K562 (cell line): ENCODE measurements at regions not wholly inside any gene's neighbourhood (a gene's known extent, or its start where the extent isn't known, plus 50 kb on each side); places are given as distances from the start of the nearest gene placed in this dataset.

Experiments used
- ATAC-seq: fragments of 200-7000 bp; cut with Tn5 transposase; 3 replicates; pipeline ENCODE4 v1.9.1; 2020; ENCODE audit warnings: moderate library complexity
- BruUV-seq: library from RNA; stranded (reverse); fragments of 400-500 nt; replicated peaks from 2 replicates; lab custom pipeline; 2021; lab: Mats Ljungman, UMichigan
- CTCF ChIA-PET: fragments of 300-600 bp; formaldehyde crosslinking; extraction: SDS; loops from one replicate; lab custom pipeline; 2021; ENCODE audit warnings: low intra/inter-chr PET ratio; lab: Yijun Ruan, JAX
- POLR2A ChIA-PET: fragments of 300-600, 350-650 bp; sonication (Branson Sonifier 250); formaldehyde crosslinking; extraction: SDS; loops from one replicate; lab custom pipeline; 2021; ENCODE audit warnings: antibody characterized with exemption, inconsistent platforms; lab: Yijun Ruan, JAX
- DNase-seq, 4 experiments: peaks; one replicate each; pipeline versions ENCODE4 v3.0.0 to v3.0.0-alpha.2; 2011 to 2018; ENCODE audit warnings: low spot score in 3 of 4, mixed read lengths in 3 of 4; ENCODE audit errors: extremely low read depth in 1 of 4
- FAIRE-seq: peaks from 2 replicates; lab custom pipeline; 2011; peaks lifted over from hg19 to GRCh38; lab: Jason Lieb, UNC
- H2AFZ ChIP-seq: 2 replicates; pipeline ENCODE4 v1.6.0; 2011; ENCODE audit warnings: low read depth, low read length, control low read depth, inconsistent platforms
- H3K27ac ChIP-seq: fragments of 200-600 bp; 3 replicates; pipeline ENCODE4 v1.8.0; 2011; ENCODE audit warnings: low read depth, mild to moderate bottlenecking, control low read depth, inconsistent platforms, low read length, moderate library complexity, mixed read lengths; ENCODE audit errors: extremely low read depth
- H3K27me3 ChIP-seq, 2 experiments: fragments of 300-600 bp in 1 of 2; 2 replicates in 1 of 2; 3 replicates in 1 of 2; pipeline versions ENCODE4 v1.6.0 to v1.8.0; 2011; ENCODE audit warnings: inconsistent platforms in 2 of 2, low read length in 2 of 2, mild to moderate bottlenecking in 1 of 2, mixed read lengths in 1 of 2, moderate library complexity in 1 of 2; ENCODE audit not compliant: control insufficient read depth in 2 of 2, insufficient read depth in 2 of 2
- H3K36me3 ChIP-seq: fragments of 300-600 bp; 3 replicates; pipeline ENCODE4 v1.8.0; 2011; ENCODE audit warnings: mild to moderate bottlenecking, low read length, inconsistent platforms; ENCODE audit not compliant: control insufficient read depth, insufficient read depth
- H3K4me1 ChIP-seq, 2 experiments: fragments of 200-600 bp in 1 of 2; replicated peaks in 1 of 2; 2 replicates in 1 of 2; 3 replicates in 1 of 2; pipeline versions ENCODE4 v1.5.1 to v1.8.0; 2011; ENCODE audit warnings: inconsistent platforms in 2 of 2, low read length in 2 of 2, mild to moderate bottlenecking in 1 of 2, mixed read lengths in 1 of 2, moderate library complexity in 1 of 2; ENCODE audit not compliant: control insufficient read depth in 2 of 2, insufficient read depth in 2 of 2
- H3K4me2 ChIP-seq: 2 replicates; pipeline ENCODE4 v1.6.1; 2011; ENCODE audit warnings: low read length, control low read depth, inconsistent platforms, mixed read lengths; ENCODE audit not compliant: insufficient read depth
- H3K4me3 ChIP-seq: fragments of 200-600 bp; sonication (generic), shearing (Covaris generic); 2 replicates; pipeline ENCODE4 v1.5.1; 2016; ENCODE audit warnings: control low read depth, inconsistent platforms
- H3K79me2 ChIP-seq: fragments of 200-600 bp; 3 replicates; pipeline ENCODE4 v1.8.0; 2011; ENCODE audit warnings: low read length, inconsistent platforms; ENCODE audit not compliant: control insufficient read depth, insufficient read depth
- H3K9ac ChIP-seq, 2 experiments: 2 replicates each; pipeline versions ENCODE4 v1.6.0 to v1.6.1; 2011; ENCODE audit warnings: low read depth in 2 of 2, low read length in 2 of 2, control low read depth in 1 of 2, inconsistent platforms in 1 of 2, mild to moderate bottlenecking in 1 of 2, mixed read lengths in 1 of 2; ENCODE audit not compliant: insufficient read depth in 1 of 2
- H3K9me1 ChIP-seq: one replicate; pipeline ENCODE4 v1.6.0; 2011; ENCODE audit warnings: inconsistent platforms, mild to moderate bottlenecking, low read length, moderate library complexity; ENCODE audit not compliant: control insufficient read depth, insufficient read depth
- H3K9me3 ChIP-seq: replicated peaks from 2 replicates; pipeline ENCODE4 v1.5.1; 2011; ENCODE audit warnings: low read depth, low read length, inconsistent platforms; ENCODE audit not compliant: control insufficient read depth, insufficient read depth
- H4K20me1 ChIP-seq: replicated peaks from 2 replicates; pipeline ENCODE4 v1.6.1; 2011; ENCODE audit warnings: low read length, inconsistent platforms, mixed read lengths; ENCODE audit not compliant: control insufficient read depth, insufficient read depth
- CBX8 ChIP-seq: fragments of 200-600 bp; sonication (generic); IDR thresholded peaks from 2 replicates; pipeline ENCODE4 v1.6.1; 2012; ENCODE audit warnings: borderline replicate concordance, mixed run types, low read depth, mild to moderate bottlenecking, moderate library complexity, mixed read lengths, low read length, control low read depth, inconsistent platforms; ENCODE audit not compliant: poor library complexity, severe bottlenecking; ENCODE audit errors: extremely low read depth
- FOXM1 ChIP-seq, 2 experiments: fragments of 450-650 bp in 1 of 2; sonication (generic) in 1 of 2; formaldehyde crosslinking in 1 of 2; IDR thresholded peaks; 2 replicates each; pipeline versions ENCODE4 v1.6.1 to v1.9.0; 2017 to 2022; ENCODE audit warnings: low read depth in 2 of 2, mild to moderate bottlenecking in 2 of 2, missing genetic modification reagents in 1 of 2, moderate library complexity in 1 of 2
- SMARCC2 ChIP-seq: fragments of 450-650 bp; IDR thresholded peaks from 2 replicates; pipeline ENCODE4 v1.6.1; 2017; ENCODE audit warnings: antibody characterized with exemption, moderate library complexity, mild to moderate bottlenecking, low read depth
- SMARCE1 ChIP-seq: fragments of 450-650 bp; IDR thresholded peaks from 2 replicates; pipeline ENCODE4 v1.7.1; 2016; ENCODE audit warnings: mild to moderate bottlenecking
- SMC3 ChIP-seq: conservative IDR thresholded peaks from 2 replicates; pipeline ENCODE4 v1.6.1; 2011; ENCODE audit warnings: low read depth, low read length, improper control_type of control experiment; ENCODE audit not compliant: insufficient read depth
- SRF ChIP-seq, 2 experiments: fragments of 250-450, 450-650 bp in 1 of 2; sonication (Bioruptor Pico) in 1 of 2; sonication (generic) in 1 of 2; formaldehyde crosslinking; IDR thresholded peaks; 2 replicates each; pipeline versions ENCODE4 v1.5.0 to v1.5.1; 2020 to 2022; ENCODE audit warnings: mild to moderate bottlenecking in 1 of 2, missing genetic modification reagents in 1 of 2
- ZNF143 ChIP-seq: sonication (generic); formaldehyde crosslinking; IDR thresholded peaks from 2 replicates; pipeline ENCODE4 v1.9.0; 2022; ENCODE audit warnings: mild to moderate bottlenecking, missing genetic modification reagents
- ZNF197 ChIP-seq: fragments of 200-800 bp; sonication (Bioruptor generic); IDR thresholded peaks from 2 replicates; pipeline ENCODE4 v1.6.1; 2016; ENCODE audit warnings: low read depth, missing genetic modification characterization, missing compliant biosample characterization
- ZNF57 ChIP-seq: fragments of 450-650 bp; formaldehyde crosslinking; IDR thresholded peaks from 2 replicates; pipeline ENCODE4 v1.4.0; 2020; ENCODE audit warnings: mild to moderate bottlenecking, moderate library complexity
- WGBS: fragments of 100-300 bp; shearing (Covaris generic); methylation state at CpG from one replicate; pipeline ENCODE4 v1.1.6; 2016; ENCODE audit warnings: low coverage, mixed read lengths; ENCODE audit not compliant: insufficient coverage; ENCODE audit errors: missing lambda C conversion rate; 5-methylcytosine and 5-hydroxymethylcytosine counted together
- in situ Hi-C: fragments of 300-500 bp; cut with MboI; formaldehyde crosslinking; loops from 4 replicates; pipeline ENCODE4 v1.15.0; 2018; ENCODE audit warnings: inconsistent platforms, mixed read lengths
- intact Hi-C: fragments of 100-400 bp; cut with micrococcal nuclease; formaldehyde crosslinking; loops from 2 replicates; pipeline ENCODE4 v1.14.2; 2022

GRCh38 chr4:122297694-122298093 lies 81.1 kb upstream of the ADAD1 start:
- Histone ChIP-seq H3K4me3 (no peak overlapping the region), H3K4me2 (no peak overlapping the region), H3K27ac (no peak overlapping the region), H3K79me2 (no peaks in the 10 kb centered on the region), H3K36me3 (no peaks in the 10 kb centered on the region), H4K20me1 (no peaks in the 10 kb centered on the region), H3K4me1 (no peaks in the 10 kb centered on the region), H3K9me3 (no peaks in the 10 kb centered on the region), H2AFZ (no peak overlapping the region), H3K27me3 (no peaks in the 10 kb centered on the region), H3K9me1 (no peaks in the 10 kb centered on the region), H3K9ac (no peak overlapping the region)
- intact Hi-C loops = no loop called here
- ChIA-PET CTCF (no interaction called here), POLR2A (no interaction called here)
- no peak for TF ChIP-seq ZNF197 (CRISPR knock-in tag)
- TF ChIP-seq SMARCC2 = no peak
- TF ChIP-seq ZNF57 (CRISPR knock-in tag) = no peak
- no peak for TF ChIP-seq SMARCE1
- no peak for TF ChIP-seq CBX8
- TF ChIP-seq ZNF143 (CRISPR knock-in tag) = no peak
- TF ChIP-seq SRF (CRISPR knock-in tag; IDR thresholded peaks at IDR 0.05) = no peak
- TF ChIP-seq SMC3 = no peak
- TF ChIP-seq FOXM1 (IDR thresholded peaks at IDR 0.05; ENCODE audit: low read depth) = no peak
- TF ChIP-seq FOXM1 (CRISPR knock-in tag; IDR thresholded peaks at IDR 0.05; ENCODE audit: low read depth) = no peak
- in situ Hi-C loops = no loop called here
- WGBS = 79% methylated on average over 1 of the region's 1 CpG
- ATAC-seq (no peak), DNase-seq (no peak), FAIRE-seq (no peak)
- BruUV-seq = no TSS peak
